Activated CD4-positive, alpha-beta T cell treated with anti-CD3 and anti-CD28 coated beads, Interleukin-2, amount 50 U/mL, for 48 hours (primary cell): ENCODE measurements at regions not wholly inside any gene's neighbourhood (a gene's known extent, or its start where the extent isn't known, plus 50 kb on each side); places are given as distances from the start of the nearest gene placed in this dataset.
A peak's percentile ranks its signal among the peaks of the same experiment; 100 is the strongest.

Experiments used
- DNase-seq, 2 experiments: peaks; one replicate each; pipeline ENCODE4 v3.0.0-alpha.2; 2020

GRCh38 chr1:227449741-227450441 is 113.5 kb upstream of the ZNF678 start:
- DNase-seq, result no peak

GRCh38 chr1:227449051-227449450 is 114.3 kb upstream of the ZNF678 start:
- peak; percentile 12 to 36 for DNase-seq

GRCh38 chr1:227447531-227447990 is 115.8 kb upstream of the ZNF678 start:
- no peak for DNase-seq

GRCh38 chr1:227445746-227446145 is 117.6 kb upstream of the ZNF678 start:
- DNase-seq, result no peak

GRCh38 chr1:227445092-227445674 is 118.2 kb upstream of the ZNF678 start:
- DNase-seq, result no peak

GRCh38 chr1:227440182-227440581 is 121.9 kb upstream of the CDC42BPA start:
- DNase-seq, result no peak

GRCh38 chr1:227437495-227438008 is 119.3 kb upstream of the CDC42BPA start:
- no peak for DNase-seq

- no peak for DNase-seq
Measured at GRCh38 chr1:227434808-227435444, 116.6 kb upstream of the CDC42BPA start.

GRCh38 chr1:227433663-227434341 is 115.5 kb upstream of the CDC42BPA start:
- no peak for DNase-seq

- no peak for DNase-seq
Measured at GRCh38 chr1:227432981-227433380, 114.7 kb upstream of the CDC42BPA start.

- no peak for DNase-seq
Measured at GRCh38 chr1:227432181-227432535, 113.9 kb upstream of the CDC42BPA start.

GRCh38 chr1:227429447-227430359 is 111.4 kb upstream of the CDC42BPA start:
- no peak for DNase-seq

- no peak for DNase-seq
Measured at GRCh38 chr1:227428803-227429202, 110.5 kb upstream of the CDC42BPA start.

GRCh38 chr1:227427411-227427810 is 109.1 kb upstream of the CDC42BPA start:
- DNase-seq, result no peak

- no peak for DNase-seq
Measured at GRCh38 chr1:227424953-227425352, 106.7 kb upstream of the CDC42BPA start.

GRCh38 chr1:227424159-227424680 is 105.9 kb upstream of the CDC42BPA start:
- no peak for DNase-seq

GRCh38 chr1:227422581-227422980 is 104.3 kb upstream of the CDC42BPA start:
- no peak for DNase-seq

- no peak for DNase-seq
Measured at GRCh38 chr1:227420147-227420546, 101.9 kb upstream of the CDC42BPA start.

- DNase-seq, result no peak
Measured at GRCh38 chr1:227417756-227418480, 99.6 kb upstream of the CDC42BPA start.

- DNase-seq, result no peak
Measured at GRCh38 chr1:227416156-227416830, 98.0 kb upstream of the CDC42BPA start.
